Erythroblast (primary cell): ENCODE measurements at regions not wholly inside any gene's neighbourhood (a gene's known extent, or its start where the extent isn't known, plus 50 kb on each side); places are given as distances from the start of the nearest gene placed in this dataset.

ENCODE experiments used
- GATA1 ChIP-seq: IDR thresholded peaks from 2 replicates; pipeline ENCODE4 v1.6.1; 2011; ENCODE audit warnings: low read depth, mild to moderate bottlenecking, control low read depth, low read length, moderate library complexity
- POLR2A ChIP-seq: IDR thresholded peaks from 2 replicates; pipeline ENCODE4 v1.6.1; 2011; ENCODE audit warnings: mild to moderate bottlenecking, low read length

DNA sequence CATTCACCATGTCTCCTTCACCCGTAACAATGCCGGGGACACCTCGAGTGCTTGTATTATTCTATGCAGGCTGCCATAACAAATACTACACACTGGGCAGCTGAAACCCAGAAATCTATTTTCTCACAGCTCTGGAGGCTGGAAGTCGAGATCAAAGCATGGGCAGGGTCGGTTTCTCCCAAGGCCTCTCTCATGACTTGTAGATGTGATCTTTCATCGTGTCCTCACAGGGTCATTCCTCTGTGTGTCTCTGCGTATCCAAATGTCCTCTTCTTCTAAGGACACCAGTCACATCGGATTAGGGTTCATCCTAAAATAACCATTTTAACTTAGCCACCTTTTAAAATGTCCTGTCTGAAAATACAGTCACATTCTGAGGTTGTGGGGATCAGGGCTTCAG, 303.5 kb downstream of the KLF6 start:
- TF ChIP-seq POLR2A (no peak), GATA1 (no peak)
